Neuronal stem cell (in vitro differentiated cells): ENCODE measurements at regions not wholly inside any gene's neighbourhood (a gene's known extent, or its start where the extent isn't known, plus 50 kb on each side); places are given as distances from the start of the nearest gene placed in this dataset.

Source experiments
- DNase-seq: peaks from one replicate; pipeline ENCODE4 v3.0.0-alpha.2; 2013; ENCODE audit warnings: low spot score
- H2AFZ ChIP-seq: one replicate; pipeline ENCODE4 v1.6.1; 2013; ENCODE audit warnings: mild to moderate bottlenecking, low read length, inconsistent platforms
- H2AK5ac ChIP-seq: 2 replicates; pipeline ENCODE4 v1.6.1; 2013; ENCODE audit warnings: low read depth, mild to moderate bottlenecking, inconsistent platforms, low read length, moderate library complexity, mixed read lengths
- H2BK120ac ChIP-seq: 2 replicates; pipeline ENCODE4 v1.6.1; 2013; ENCODE audit warnings: low read depth, mild to moderate bottlenecking, inconsistent platforms, low read length, moderate library complexity, mixed read lengths
- H2BK12ac ChIP-seq: one replicate; pipeline ENCODE4 v1.6.1; 2013; ENCODE audit warnings: low read length, inconsistent platforms
- H2BK15ac ChIP-seq: 2 replicates; pipeline ENCODE4 v1.6.1; 2013; ENCODE audit warnings: mild to moderate bottlenecking, low read length, inconsistent platforms, mixed read lengths
- H2BK5ac ChIP-seq: one replicate; pipeline ENCODE4 v1.6.1; 2013; ENCODE audit warnings: inconsistent platforms, mild to moderate bottlenecking, low read length, moderate library complexity
- H3K14ac ChIP-seq: one replicate; pipeline ENCODE4 v1.6.1; 2013; ENCODE audit warnings: low read length, inconsistent platforms
- H3K18ac ChIP-seq: 2 replicates; pipeline ENCODE4 v1.6.1; 2013; ENCODE audit warnings: low read length, inconsistent platforms
- H3K23ac ChIP-seq: 2 replicates; pipeline ENCODE4 v1.6.1; 2013; ENCODE audit warnings: low read depth, mild to moderate bottlenecking, mixed read lengths, low read length, inconsistent platforms; ENCODE audit not compliant: poor library complexity
- H3K27ac ChIP-seq: replicated peaks from 3 replicates; pipeline ENCODE4 v1.5.1; 2013; ENCODE audit warnings: low read length, inconsistent platforms
- H3K27me3 ChIP-seq, 3 experiments: 2 replicates each; pipeline ENCODE4 v1.6.1; 2013; ENCODE audit warnings: low read length in 3 of 3, mild to moderate bottlenecking in 2 of 3, inconsistent platforms in 1 of 3, low read depth in 1 of 3, mixed read lengths in 1 of 3, moderate library complexity in 1 of 3; ENCODE audit not compliant: control insufficient read depth in 3 of 3, insufficient read depth in 3 of 3
- H3K36me3 ChIP-seq, 2 donors: replicated peaks in 1 of 2; 2 replicates each; pipeline ENCODE4 v1.6.1; 2013; ENCODE audit warnings: low read length in 2 of 2; ENCODE audit not compliant: control insufficient read depth in 2 of 2, insufficient read depth in 2 of 2
- H3K4ac ChIP-seq: 2 replicates; pipeline ENCODE4 v1.6.1; 2013; ENCODE audit warnings: inconsistent platforms, mild to moderate bottlenecking, low read length, moderate library complexity
- H3K4me1 ChIP-seq, 2 donors: 1 replicate in 1 of 2; 2 replicates in 1 of 2; pipeline ENCODE4 v1.6.1; 2013; ENCODE audit warnings: low read length in 2 of 2, low read depth in 1 of 2; ENCODE audit not compliant: control insufficient read depth in 2 of 2, insufficient read depth in 1 of 2
- H3K4me2 ChIP-seq: one replicate; pipeline ENCODE4 v1.6.1; 2013; ENCODE audit warnings: mild to moderate bottlenecking, low read length, inconsistent platforms; ENCODE audit not compliant: insufficient read depth, poor library complexity, severe bottlenecking
- H3K4me3 ChIP-seq, 2 donors: 2 replicates each; pipeline ENCODE4 v1.5.1; 2013; ENCODE audit warnings: low read length in 2 of 2, mild to moderate bottlenecking in 2 of 2, inconsistent platforms in 1 of 2, moderate library complexity in 1 of 2
- H3K79me1 ChIP-seq: one replicate; pipeline ENCODE4 v1.6.1; 2013; ENCODE audit warnings: low read depth, mild to moderate bottlenecking, inconsistent platforms, low read length, moderate library complexity
- H3K9ac ChIP-seq: one replicate; pipeline ENCODE4 v1.6.1; 2013; ENCODE audit warnings: mild to moderate bottlenecking, low read depth, low read length, inconsistent platforms; ENCODE audit not compliant: poor library complexity
- H3K9me3 ChIP-seq, 2 donors: replicated peaks in 1 of 2; 2 replicates each; pipeline versions ENCODE3 to v1.6.1; 2013; ENCODE audit warnings: low read length in 2 of 2, mild to moderate bottlenecking in 2 of 2, inconsistent platforms in 1 of 2, low read depth in 1 of 2, mixed read lengths in 1 of 2, moderate library complexity in 1 of 2; ENCODE audit not compliant: control insufficient read depth in 2 of 2, insufficient read depth in 1 of 2
- H4K8ac ChIP-seq: one replicate; pipeline ENCODE4 v1.6.1; 2013; ENCODE audit warnings: low read depth, mild to moderate bottlenecking, inconsistent platforms, low read length, moderate library complexity
- H4K91ac ChIP-seq: one replicate; pipeline ENCODE4 v1.6.1; 2013; ENCODE audit warnings: low read length, low read depth, mild to moderate bottlenecking, inconsistent platforms; ENCODE audit not compliant: poor library complexity
- WGBS, 2 donors: extraction: QIAGEN DNeasy Blood & Tissue Kit; methylation state at CpG; one replicate each; pipeline ENCODE4 v1.1.7; 2013; ENCODE audit warnings: missing lambda C conversion rate in 2 of 2, mixed read lengths in 1 of 2; ENCODE audit not compliant: insufficient read length in 2 of 2, insufficient replicate concordance in 1 of 2; ENCODE audit errors: extremely low coverage in 2 of 2; 5-methylcytosine and 5-hydroxymethylcytosine counted together

DNA sequence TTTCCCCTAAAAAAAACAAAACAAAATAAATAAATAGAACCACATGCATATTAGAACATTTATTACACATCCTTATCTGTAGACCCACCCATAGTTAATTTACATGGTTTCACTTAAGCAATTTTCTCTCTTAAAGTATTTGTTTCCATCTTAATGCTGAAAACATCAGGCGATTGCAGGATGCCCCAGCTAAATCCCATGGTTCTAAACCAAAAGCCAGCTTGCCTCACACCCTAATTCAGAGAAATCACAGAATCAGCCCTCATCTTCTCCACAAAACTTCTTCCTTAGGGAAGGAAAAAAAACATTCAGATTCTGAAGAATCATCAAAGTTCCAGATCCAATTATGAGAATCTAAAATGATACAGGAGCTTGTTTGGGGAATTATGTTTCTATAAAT lies 67.6 kb upstream of the MTHFD1L start:
- Histone ChIP-seq H2AK5ac (no peak overlapping the region), H3K4me1 (no peaks in the 10 kb centered on the region), H3K14ac (no peak overlapping the region), H3K79me1 (no peaks in the 10 kb centered on the region), H3K27me3 (no peaks in the 10 kb centered on the region), H4K8ac (no peak overlapping the region), H2AFZ (no peak overlapping the region), H3K27ac (no peak overlapping the region), H2BK15ac (no peak overlapping the region), H3K4me2 (no peak overlapping the region), H3K4ac (no peak overlapping the region), H2BK12ac (no peak overlapping the region), H3K9ac (no peak overlapping the region), H2BK5ac (no peak overlapping the region), H2BK120ac (no peak overlapping the region), H3K36me3 (peaks cover 3 to 89% of the 10 kb centered on the region in 2 donors), H3K4me3 (no peak overlapping the region), H3K23ac (no peak overlapping the region), H4K91ac (no peak overlapping the region), H3K18ac (no peak overlapping the region), H3K9me3 (peaks cover 0 to 9% of the 10 kb centered on the region in 2 donors)
- DNase-seq = no peak
- WGBS, 2 donors = no CpG with 5 or more reads among the region's 1 CpG

DNA sequence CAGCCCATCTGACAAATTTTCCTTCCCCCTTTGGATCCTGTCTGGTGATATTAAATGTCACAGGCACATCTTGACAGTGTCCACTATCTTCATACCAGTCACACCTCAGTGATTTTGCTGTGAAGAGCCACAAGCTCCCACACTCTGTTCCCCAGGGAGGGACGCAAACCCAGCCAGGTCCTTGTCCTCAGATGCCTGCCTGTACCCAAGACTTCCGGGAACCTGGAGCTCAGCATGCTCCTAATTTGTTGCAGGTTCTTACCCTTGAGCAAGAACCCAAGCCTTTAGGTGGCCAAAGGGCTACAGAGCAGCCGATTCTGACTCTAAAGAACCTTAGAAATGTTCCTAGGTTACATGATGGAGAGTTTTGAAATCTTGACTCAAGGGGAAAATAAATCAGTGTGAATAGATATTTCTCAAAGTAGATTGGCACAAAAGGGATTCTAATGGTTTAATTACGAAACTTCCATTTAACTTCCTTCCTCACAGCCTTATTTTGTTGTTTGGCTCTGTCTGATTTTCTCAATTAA lies 66.2 kb upstream of the MTHFD1L start:
- H3K36me3 ChIP-seq = peaks cover 3 to 94% of the 10 kb centered on the region in 2 donors
- H4K8ac ChIP-seq = no peak overlapping the region

DNA sequence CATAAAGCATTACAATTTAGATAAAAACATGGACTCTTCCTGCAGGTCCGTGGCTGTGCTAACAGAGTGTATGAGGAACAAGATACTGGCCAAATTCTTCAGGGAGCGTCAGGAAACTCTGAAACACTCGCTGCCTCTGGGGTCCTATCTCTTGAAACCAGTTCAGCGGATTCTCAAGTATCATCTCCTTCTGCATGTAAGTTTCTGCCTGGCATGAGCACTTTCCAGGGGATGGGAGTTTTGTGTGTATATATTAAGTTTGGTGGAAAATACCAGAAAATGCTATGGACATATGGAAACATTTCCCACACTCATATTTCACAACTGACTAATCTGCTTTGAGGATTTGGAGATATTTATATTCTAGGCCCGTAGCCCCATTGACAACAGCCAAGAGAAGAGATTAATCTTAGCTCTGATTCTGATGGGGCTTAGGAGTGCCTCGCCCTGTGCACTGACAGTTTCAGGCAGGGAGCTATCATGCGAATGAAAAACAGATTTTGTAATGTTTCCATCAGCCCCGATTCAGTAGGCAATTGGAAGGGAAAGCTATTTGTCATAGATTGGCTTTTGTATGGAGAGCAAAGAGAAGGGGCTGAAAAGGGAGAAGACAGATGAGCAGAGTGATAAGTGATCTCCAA lies 64.7 kb upstream of the MTHFD1L start:
- H2BK15ac ChIP-seq = no peak overlapping the region
- WGBS, 2 donors = no CpG with 5 or more reads among the region's 8 CpGs
- peaks cover 0 to 9% of the 10 kb centered on the region in 2 donors for H3K9me3 ChIP-seq
- DNase-seq = no peak
- H2BK5ac ChIP-seq = no peak overlapping the region
- H3K23ac ChIP-seq = no peak overlapping the region
- H3K36me3 ChIP-seq = peaks cover 7 to 96% of the 10 kb centered on the region in 2 donors
- no peak overlapping the region for H2AK5ac ChIP-seq
- H4K8ac ChIP-seq = no peak overlapping the region
- no peak overlapping the region for H3K4ac ChIP-seq
- H3K27ac ChIP-seq = no peak overlapping the region
- no peak overlapping the region for H3K14ac ChIP-seq
- H3K4me3 ChIP-seq = no peak overlapping the region
- H2BK12ac ChIP-seq = no peak overlapping the region
- H3K4me1 ChIP-seq = no peaks in the 10 kb centered on the region
- peaks cover 2% of the 10 kb centered on the region for H3K79me1 ChIP-seq
- H3K18ac ChIP-seq = no peak overlapping the region
- H4K91ac ChIP-seq = no peak overlapping the region
- H2BK120ac ChIP-seq = no peak overlapping the region
- H3K27me3 ChIP-seq = no peaks in the 10 kb centered on the region
- H2AFZ ChIP-seq = no peak overlapping the region
- no peak overlapping the region for H3K4me2 ChIP-seq
- H3K9ac ChIP-seq = no peak overlapping the region

More for the DNA sequence above, 66.2 kb upstream of the MTHFD1L start:
- no peak for DNase-seq
- no peak overlapping the region for H3K9ac ChIP-seq
- H3K9me3 ChIP-seq = peaks cover 0 to 9% of the 10 kb centered on the region in 2 donors
- H3K4me3 ChIP-seq = no peak overlapping the region
- no peak overlapping the region for H3K27ac ChIP-seq
- H3K27me3 ChIP-seq = no peaks in the 10 kb centered on the region
- H3K14ac ChIP-seq = no peak overlapping the region
- no peak overlapping the region for H2AFZ ChIP-seq
- no peak overlapping the region for H2BK15ac ChIP-seq
- H2BK12ac ChIP-seq = no peak overlapping the region
- H2BK120ac ChIP-seq = no peak overlapping the region
- H3K4ac ChIP-seq = no peak overlapping the region
- H3K4me2 ChIP-seq = no peak overlapping the region
- no peak overlapping the region for H2BK5ac ChIP-seq
- no peak overlapping the region for H3K18ac ChIP-seq
- no peak overlapping the region for H3K23ac ChIP-seq
- no peaks in the 10 kb centered on the region for H3K79me1 ChIP-seq
- no peak overlapping the region for H4K91ac ChIP-seq
- H2AK5ac ChIP-seq = no peak overlapping the region
- no CpG with 5 or more reads among the region's 4 CpGs for WGBS, 2 donors
- no peaks in the 10 kb centered on the region for H3K4me1 ChIP-seq

DNA sequence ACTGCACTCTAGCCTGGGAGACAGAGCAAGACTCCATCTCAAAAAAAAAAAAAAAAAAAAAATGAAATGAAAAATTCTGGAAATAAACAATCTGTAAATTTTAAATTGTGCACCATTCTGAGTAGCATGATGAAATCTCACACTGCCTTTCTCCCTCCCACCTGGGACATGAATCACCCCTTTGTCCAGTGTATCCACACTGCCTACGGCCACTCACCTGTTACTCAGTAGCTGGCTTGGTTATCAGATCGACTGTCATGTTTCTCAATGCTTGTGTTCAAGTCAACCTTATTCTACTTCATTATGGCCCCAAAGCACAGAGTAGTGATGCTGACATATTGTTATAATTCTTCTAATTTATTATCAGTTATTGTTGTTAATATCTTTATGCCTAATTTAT lies 58.7 kb upstream of the MTHFD1L start:
- DNase-seq = no peak
- H3K4me2 ChIP-seq = no peak overlapping the region
- no peak overlapping the region for H2BK15ac ChIP-seq
- H3K9ac ChIP-seq = no peak overlapping the region
- H3K4me1 ChIP-seq = no peaks in the 10 kb centered on the region
- H3K27me3 ChIP-seq = no peaks in the 10 kb centered on the region
- no peak overlapping the region for H2AK5ac ChIP-seq
- no peak overlapping the region for H3K4me3 ChIP-seq
- H3K79me1 ChIP-seq = peaks cover 2% of the 10 kb centered on the region
- H3K4ac ChIP-seq = no peak overlapping the region
- no peak overlapping the region for H2AFZ ChIP-seq
- no peak overlapping the region for H4K8ac ChIP-seq
- no peak overlapping the region for H2BK12ac ChIP-seq
- no peak overlapping the region for H3K23ac ChIP-seq
- peaks cover 22 to 94% of the 10 kb centered on the region in 2 donors for H3K36me3 ChIP-seq
- no peak overlapping the region for H2BK5ac ChIP-seq
- peaks cover 0 to 2% of the 10 kb centered on the region in 2 donors for H3K9me3 ChIP-seq
- no peak overlapping the region for H3K18ac ChIP-seq
- H4K91ac ChIP-seq = no peak overlapping the region
- no peak overlapping the region for H3K27ac ChIP-seq
- WGBS, 2 donors = no CpG with 5 or more reads among the region's 2 CpGs
- no peak overlapping the region for H3K14ac ChIP-seq
- no peak overlapping the region for H2BK120ac ChIP-seq
